GM23338 (cell line): ENCODE measurements at regions not wholly inside any gene's neighbourhood (a gene's known extent, or its start where the extent isn't known, plus 50 kb on each side); places are given as distances from the start of the nearest gene placed in this dataset.

Experiments
- ATAC-seq: fragments of 200-7000 bp; cut with Tn5 transposase; 3 replicates; pipeline ENCODE4 v1.9.1; 2020
- DNase-seq: peaks from one replicate; pipeline ENCODE4 v3.0.0-alpha.2; 2015; ENCODE audit warnings: low spot score
- H2AFZ ChIP-seq: fragments of 200-600 bp; sonication (generic); 2 replicates; pipeline ENCODE4 v1.8.0; 2016; ENCODE audit warnings: antibody characterized with exemption, mild to moderate bottlenecking, moderate library complexity
- H3F3A ChIP-seq: fragments of 200-600 bp; sonication (generic); replicated peaks from 2 replicates; pipeline ENCODE4 v1.8.0; 2017; ENCODE audit warnings: antibody characterized with exemption, mixed run types, low read depth
- H3K27ac ChIP-seq: fragments of 200-600 bp; sonication (generic); 2 replicates; pipeline ENCODE4 v1.6.1; 2016; ENCODE audit warnings: low read depth
- H3K27me3 ChIP-seq: fragments of 200-600 bp; sonication (generic); 2 replicates; pipeline ENCODE4 v1.8.0; 2016; ENCODE audit warnings: mild to moderate bottlenecking, mixed run types, moderate library complexity; ENCODE audit not compliant: insufficient read depth
- H3K36me3 ChIP-seq: fragments of 200-600 bp; sonication (generic); 2 replicates; pipeline ENCODE4 v1.8.0; 2016; ENCODE audit warnings: mild to moderate bottlenecking; ENCODE audit not compliant: insufficient read depth
- H3K4me1 ChIP-seq: fragments of 200-600 bp; sonication (generic); 2 replicates; pipeline ENCODE4 v1.8.0; 2016; ENCODE audit warnings: mild to moderate bottlenecking, moderate library complexity; ENCODE audit not compliant: insufficient read depth
- H3K4me2 ChIP-seq: fragments of 200-600 bp; sonication (generic); 2 replicates; pipeline ENCODE4 v1.7.1; 2017; ENCODE audit warnings: mixed run types
- H3K4me3 ChIP-seq: fragments of 200-600 bp; sonication (generic); 2 replicates; pipeline ENCODE4 v1.6.1; 2016; ENCODE audit warnings: mixed run types
- H3K79me2 ChIP-seq: fragments of 200-600 bp; sonication (generic); replicated peaks from 2 replicates; pipeline ENCODE4 v1.8.0; 2017; ENCODE audit warnings: mild to moderate bottlenecking; ENCODE audit not compliant: insufficient read depth
- H3K9me2 ChIP-seq: fragments of 200-600 bp; sonication (generic); 2 replicates; pipeline ENCODE4 v1.8.0; 2017; ENCODE audit not compliant: insufficient read depth
- H4K20me1 ChIP-seq: fragments of 200-600 bp; sonication (generic); replicated peaks from 2 replicates; pipeline ENCODE4 v1.8.0; 2017; ENCODE audit warnings: mild to moderate bottlenecking; ENCODE audit not compliant: insufficient read depth
- H3K27ac Mint-ChIP-seq: 2 replicates; pipeline ENCODE4 v1.8.0; 2020; ENCODE audit warnings: inconsistent platforms, mild to moderate bottlenecking, moderate library complexity, mixed read lengths
- H3K27me3 Mint-ChIP-seq: 3 replicates; pipeline ENCODE4 v1.8.0; 2022; ENCODE audit warnings: low read depth, mild to moderate bottlenecking, moderate library complexity, mixed read lengths, inconsistent platforms; ENCODE audit not compliant: insufficient read depth, poor library complexity
- H3K36me3 Mint-ChIP-seq: 3 replicates; pipeline ENCODE4 v1.8.0; 2021; ENCODE audit warnings: low read depth, mild to moderate bottlenecking, inconsistent platforms, moderate library complexity, mixed read lengths
- H3K4me1 Mint-ChIP-seq: 3 replicates; pipeline ENCODE4 v1.8.0; 2020; ENCODE audit warnings: mild to moderate bottlenecking, inconsistent platforms, mixed read lengths
- H3K4me3 Mint-ChIP-seq: 3 replicates; pipeline ENCODE4 v1.8.0; 2021; ENCODE audit warnings: moderate library complexity, mild to moderate bottlenecking, inconsistent platforms, mixed read lengths
- H3K9me3 Mint-ChIP-seq: 3 replicates; pipeline ENCODE4 v1.8.0; 2020; ENCODE audit warnings: moderate library complexity, mild to moderate bottlenecking, inconsistent platforms, mixed read lengths
- CREB1 ChIP-seq: fragments of 250-450 bp; sonication (Bioruptor Pico); IDR thresholded peaks from 2 replicates; pipeline ENCODE4 v1.5.0; 2020; ENCODE audit warnings: low read depth, mild to moderate bottlenecking, moderate library complexity
- CTCF ChIP-seq, 2 experiments: fragments of 200-600 bp in 1 of 2; sonication (generic) in 1 of 2; conservative IDR thresholded peaks; 2 replicates each; pipeline versions ENCODE4 v1.5.1 to v1.6.1; 2016 to 2017; ENCODE audit warnings: antibody characterized with exemption in 2 of 2, low read depth in 2 of 2, mild to moderate bottlenecking in 2 of 2, moderate library complexity in 1 of 2
- ETS1 ChIP-seq: IDR thresholded peaks from 2 replicates; pipeline ENCODE4 v1.6.1; 2016; ENCODE audit warnings: antibody characterized with exemption
- EZH2 ChIP-seq: fragments of 200-600 bp; sonication (generic); IDR thresholded peaks from one replicate; pipeline ENCODE4 v1.8.0; 2017; ENCODE audit warnings: antibody characterized with exemption, mild to moderate bottlenecking, low read depth; ENCODE audit not compliant: unreplicated experiment
- EZH2phosphoT487 ChIP-seq: fragments of 200-600 bp; sonication (generic); IDR thresholded peaks from one replicate; pipeline ENCODE4 v1.8.1; 2018; ENCODE audit warnings: antibody characterized with exemption; ENCODE audit not compliant: unreplicated experiment
- JUNB ChIP-seq: IDR thresholded peaks from one replicate; pipeline ENCODE4 v1.6.1; 2016; ENCODE audit warnings: antibody characterized with exemption; ENCODE audit not compliant: unreplicated experiment
- NANOG ChIP-seq: IDR thresholded peaks from 2 replicates; pipeline ENCODE4 v1.6.1; 2016; ENCODE audit warnings: antibody characterized with exemption, borderline replicate concordance
- POLR2AphosphoS5 ChIP-seq: IDR thresholded peaks from 2 replicates; pipeline ENCODE4 v1.6.1; 2016; ENCODE audit warnings: antibody characterized with exemption, low read depth
- REST ChIP-seq: IDR thresholded peaks from one replicate; pipeline ENCODE4 v1.6.1; 2018; ENCODE audit warnings: antibody characterized with exemption; ENCODE audit not compliant: unreplicated experiment
- STAT1 ChIP-seq: IDR thresholded peaks from one replicate; pipeline ENCODE4 v1.6.1; 2016; ENCODE audit warnings: antibody characterized with exemption; ENCODE audit not compliant: unreplicated experiment
- ZNF114 ChIP-seq: fragments of 250-450 bp; sonication (Bioruptor Pico); IDR thresholded peaks from 2 replicates; pipeline ENCODE4 v1.5.0; 2020; ENCODE audit warnings: mild to moderate bottlenecking, moderate library complexity
- ZNF331 ChIP-seq: fragments of 250-450 bp; sonication (Bioruptor Pico); IDR thresholded peaks from 2 replicates; pipeline ENCODE4 v1.5.0; 2020; ENCODE audit warnings: low read depth, mild to moderate bottlenecking, moderate library complexity
- ZNF462 ChIP-seq: fragments of 250-450 bp; sonication (Bioruptor Pico); IDR thresholded peaks from 2 replicates; pipeline ENCODE4 v1.5.0; 2020; ENCODE audit warnings: mild to moderate bottlenecking, moderate library complexity

- DNase-seq = no peak
These were observed 51.8 kb upstream of the ADRA1D start for GRCh38 chr20:4300921-4301320.

More at GRCh38 chr20:4300921-4301320, 51.8 kb upstream of the ADRA1D start:
- no peak overlapping the region for H3K4me3 Mint-ChIP-seq
- Histone ChIP-seq H3K4me3 (no peak overlapping the region), H3K4me1 (peaks cover 5% of the 10 kb centered on the region; the same call in 1 of the 2 replicates), H3K4me2 (no peak overlapping the region), H4K20me1 (no peaks in the 10 kb centered on the region), H3K79me2 (no peaks in the 10 kb centered on the region), H3K9me2 (peaks cover 19% of the 10 kb centered on the region), H3K27ac (no peak overlapping the region), H3F3A (no peaks in the 10 kb centered on the region), H2AFZ (no peak overlapping the region), H3K27me3 (no peaks in the 10 kb centered on the region), H3K36me3 (no peaks in the 10 kb centered on the region)
- peaks cover 3% of the 10 kb centered on the region; the same call in 2 of the 3 replicates for H3K4me1 Mint-ChIP-seq
- H3K36me3 Mint-ChIP-seq = no peaks in the 10 kb centered on the region; the same call in 2 of the 3 replicates
- peaks cover 9% of the 10 kb centered on the region for H3K27me3 Mint-ChIP-seq
- TF ChIP-seq CTCF (conservative IDR thresholded peaks at IDR 0.05; ENCODE audit: low read depth in 2 of 2) (no peak), REST (no peak), POLR2AphosphoS5 (no peak), ETS1 (no peak), CREB1 (CRISPR knock-in tag) (no peak), ZNF462 (CRISPR knock-in tag) (no peak), ZNF331 (CRISPR knock-in tag) (no peak), EZH2 (no peak), ZNF114 (CRISPR knock-in tag) (no peak), EZH2phosphoT487 (no peak), NANOG (no peak), JUNB (no peak), STAT1 (no peak)
- H3K27ac Mint-ChIP-seq = no peak overlapping the region
- H3K9me3 Mint-ChIP-seq = no peaks in the 10 kb centered on the region; the same call in 1 of the 3 replicates
- ATAC-seq = no peak
